ENCODE measurements at regions not wholly inside any gene's neighbourhood (a gene's known extent, or its start where the extent isn't known, plus 50 kb on each side); places are given as distances from the start of the nearest gene placed in this dataset.

GRCh38 chr1:81129366-81129765 lies 671.4 kb upstream of the ADGRL2 start:
- TF ChIP-seq, protein P1, sequence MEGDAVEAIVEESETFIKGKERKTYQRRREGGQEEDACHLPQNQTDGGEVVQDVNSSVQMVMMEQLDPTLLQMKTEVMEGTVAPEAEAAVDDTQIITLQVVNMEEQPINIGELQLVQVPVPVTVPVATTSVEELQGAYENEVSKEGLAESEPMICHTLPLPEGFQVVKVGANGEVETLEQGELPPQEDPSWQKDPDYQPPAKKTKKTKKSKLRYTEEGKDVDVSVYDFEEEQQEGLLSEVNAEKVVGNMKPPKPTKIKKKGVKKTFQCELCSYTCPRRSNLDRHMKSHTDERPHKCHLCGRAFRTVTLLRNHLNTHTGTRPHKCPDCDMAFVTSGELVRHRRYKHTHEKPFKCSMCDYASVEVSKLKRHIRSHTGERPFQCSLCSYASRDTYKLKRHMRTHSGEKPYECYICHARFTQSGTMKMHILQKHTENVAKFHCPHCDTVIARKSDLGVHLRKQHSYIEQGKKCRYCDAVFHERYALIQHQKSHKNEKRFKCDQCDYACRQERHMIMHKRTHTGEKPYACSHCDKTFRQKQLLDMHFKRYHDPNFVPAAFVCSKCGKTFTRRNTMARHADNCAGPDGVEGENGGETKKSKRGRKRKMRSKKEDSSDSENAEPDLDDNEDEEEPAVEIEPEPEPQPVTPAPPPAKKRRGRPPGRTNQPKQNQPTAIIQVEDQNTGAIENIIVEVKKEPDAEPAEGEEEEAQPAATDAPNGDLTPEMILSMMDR (IDR thresholded peaks at IDR 0.05): no peak
- no peak for TF ChIP-seq POLR2A (IDR thresholded peaks at IDR 0.05)

All from adrenal gland (tissue), 5 donors.